T follicular helper cell (primary cell): ENCODE measurements at regions not wholly inside any gene's neighbourhood (a gene's known extent, or its start where the extent isn't known, plus 50 kb on each side); places are given as distances from the start of the nearest gene placed in this dataset.
"Not testable (repeated sequence)": the region's sequence is repeated elsewhere in the genome, so short reads cannot be mapped to it uniquely, and the experiment has no call there.

Experiments used
- DNase-seq: peaks from one replicate; pipeline ENCODE4 v3.0.0-alpha.2; 2020; ENCODE audit warnings: low read depth

GRCh38 chr1:87398641-87399040, 70.0 kb downstream of the LMO4 start:
- no peak for DNase-seq

GRCh38 chr1:87399264-87399663, 70.6 kb downstream of the LMO4 start:
- DNase-seq: no peak

- DNase-seq: no peak
These were observed 71.0 kb downstream of the LMO4 start for GRCh38 chr1:87399701-87400100.

- DNase-seq: no peak
These were observed 72.1 kb downstream of the LMO4 start for GRCh38 chr1:87400813-87401212.

GRCh38 chr1:87402241-87403002, 73.7 kb downstream of the LMO4 start:
- DNase-seq: no peak

- DNase-seq: no peak
These were observed 74.6 kb downstream of the LMO4 start for GRCh38 chr1:87403061-87403820.

- no peak for DNase-seq
These were observed 75.6 kb downstream of the LMO4 start for GRCh38 chr1:87404296-87404695.

GRCh38 chr1:87408665-87409248, 80.1 kb downstream of the LMO4 start:
- DNase-seq: no peak

GRCh38 chr1:87410776-87411480, 82.2 kb downstream of the LMO4 start:
- no peak for DNase-seq

- not testable (repeated sequence) for DNase-seq
These were observed 85.2 kb downstream of the LMO4 start for GRCh38 chr1:87413846-87414245.

GRCh38 chr1:87418048-87418447, 89.4 kb downstream of the LMO4 start:
- DNase-seq: no peak

GRCh38 chr1:87421809-87422208, 93.1 kb downstream of the LMO4 start:
- DNase-seq: no peak

- DNase-seq: no peak
These were observed 95.9 kb downstream of the LMO4 start for GRCh38 chr1:87424541-87424940.

GRCh38 chr1:87426463-87427249, 98.0 kb downstream of the LMO4 start:
- DNase-seq: no peak

- no peak for DNase-seq
These were observed 99.7 kb downstream of the LMO4 start for GRCh38 chr1:87428367-87428766.

- no peak for DNase-seq
These were observed 100.2 kb downstream of the LMO4 start for GRCh38 chr1:87428883-87429282.

GRCh38 chr1:87432685-87433084, 104.0 kb downstream of the LMO4 start:
- DNase-seq: no peak

GRCh38 chr1:87433101-87433500, 104.4 kb downstream of the LMO4 start:
- DNase-seq: not testable (repeated sequence)

- DNase-seq: no peak
These were observed 106.8 kb downstream of the LMO4 start for GRCh38 chr1:87435484-87435883.

GRCh38 chr1:87436115-87436514, 107.4 kb downstream of the LMO4 start:
- DNase-seq: not testable (repeated sequence)

GRCh38 chr1:87436534-87436933, 107.9 kb downstream of the LMO4 start:
- no peak for DNase-seq
